Liver (tissue), 7 donors: ENCODE measurements at regions not wholly inside any gene's neighbourhood (a gene's known extent, or its start where the extent isn't known, plus 50 kb on each side); places are given as distances from the start of the nearest gene placed in this dataset.

Source experiments
- DNase-seq: peaks from one replicate; pipeline ENCODE4 v3.0.0-alpha.2; 2017; ENCODE audit warnings: low spot score
- H3K27ac ChIP-seq, 2 donors: one replicate each; pipeline ENCODE4 v1.7.0; 2013; ENCODE audit warnings: inconsistent platforms in 2 of 2, low read length in 2 of 2, control low read depth in 1 of 2, low read depth in 1 of 2, mild to moderate bottlenecking in 1 of 2
- H3K27me3 ChIP-seq, 4 donors: one replicate each; pipeline versions ENCODE4 v1.6.1 to v1.7.0; 2013; ENCODE audit warnings: low read length in 3 of 4, inconsistent platforms in 1 of 4, mild to moderate bottlenecking in 1 of 4, moderate library complexity in 1 of 4; ENCODE audit not compliant: control insufficient read depth in 4 of 4, insufficient read depth in 4 of 4
- H3K36me3 ChIP-seq, 4 donors: one replicate each; pipeline versions ENCODE4 v1.6.1 to v1.7.0; 2013; ENCODE audit warnings: low read length in 3 of 4, mild to moderate bottlenecking in 3 of 4, low read depth in 1 of 4, moderate library complexity in 1 of 4; ENCODE audit not compliant: control insufficient read depth in 4 of 4, insufficient read depth in 3 of 4
- H3K4me1 ChIP-seq, 4 donors: one replicate each; pipeline versions ENCODE4 v1.6.1 to v1.7.0; 2013; ENCODE audit warnings: low read length in 3 of 4, mild to moderate bottlenecking in 3 of 4, moderate library complexity in 1 of 4; ENCODE audit not compliant: control insufficient read depth in 4 of 4, insufficient read depth in 4 of 4
- H3K4me3 ChIP-seq, 3 donors: one replicate each; pipeline versions ENCODE4 v1.6.1 to v1.7.0; 2013; ENCODE audit warnings: low read length in 3 of 3, control low read depth in 1 of 3, low read depth in 1 of 3, mild to moderate bottlenecking in 1 of 3
- H3K9ac ChIP-seq, 2 donors: one replicate each; pipeline ENCODE4 v1.7.0; 2013; ENCODE audit warnings: low read length in 2 of 2, mild to moderate bottlenecking in 2 of 2, moderate library complexity in 2 of 2, control low read depth in 1 of 2, low read depth in 1 of 2
- H3K9me3 ChIP-seq, 4 donors: one replicate each; pipeline versions ENCODE4 v1.6.1 to v1.7.0; 2013; ENCODE audit warnings: low read length in 3 of 4; ENCODE audit not compliant: control insufficient read depth in 4 of 4
- EGR1 ChIP-seq, 2 donors: IDR thresholded peaks; 2 replicates each; pipeline ENCODE4 v1.6.1; 2016 to 2018; ENCODE audit warnings: antibody characterized with exemption in 2 of 2, low read depth in 2 of 2
- FOXA1 ChIP-seq: IDR thresholded peaks from 2 replicates; pipeline ENCODE4 v1.6.1; 2016; ENCODE audit warnings: antibody characterized with exemption
- FOXA2 ChIP-seq: IDR thresholded peaks from 2 replicates; pipeline ENCODE4 v1.6.1; 2016; ENCODE audit warnings: antibody characterized with exemption
- GABPA ChIP-seq, 2 donors: IDR thresholded peaks in 1 of 2; conservative IDR thresholded peaks in 1 of 2; 2 replicates each; pipeline ENCODE4 v1.6.1; 2016; ENCODE audit warnings: antibody characterized with exemption in 2 of 2, mild to moderate bottlenecking in 1 of 2, moderate library complexity in 1 of 2
- HNF4G ChIP-seq: IDR thresholded peaks from 2 replicates; pipeline ENCODE4 v1.6.1; 2016; ENCODE audit warnings: antibody characterized with exemption
- JUND ChIP-seq, 2 donors: IDR thresholded peaks; 2 replicates each; pipeline ENCODE4 v1.6.1; 2016; ENCODE audit warnings: antibody characterized with exemption in 2 of 2
- TAF1 ChIP-seq: conservative IDR thresholded peaks from 2 replicates; pipeline ENCODE4 v1.6.1; 2016; ENCODE audit warnings: antibody characterized with exemption, mild to moderate bottlenecking
- YY1 ChIP-seq: IDR thresholded peaks from 2 replicates; pipeline ENCODE4 v1.6.1; 2016; ENCODE audit warnings: antibody characterized with exemption, mild to moderate bottlenecking
- WGBS: extraction: QIAGEN DNeasy Blood & Tissue Kit; methylation state at CpG from one replicate; pipeline ENCODE4 v1.1.7; 2013; 5-methylcytosine and 5-hydroxymethylcytosine counted together
- TF ChIP-seq, protein P1 (sequence below): IDR thresholded peaks from 2 replicates; pipeline ENCODE4 v1.6.1; 2016; ENCODE audit warnings: antibody characterized with exemption, mild to moderate bottlenecking
- TF ChIP-seq, protein P2 (sequence below): IDR thresholded peaks from 2 replicates; pipeline ENCODE4 v1.6.1; 2016; ENCODE audit warnings: antibody characterized with exemption
- TF ChIP-seq, protein P3 (sequence below): IDR thresholded peaks from 2 replicates; pipeline ENCODE4 v1.6.1; 2016; ENCODE audit warnings: antibody characterized with exemption
- donor health status: healthy.
- donor health status: healthy.
- donor health status: healthy.
- donor health status: healthy.

DNA sequence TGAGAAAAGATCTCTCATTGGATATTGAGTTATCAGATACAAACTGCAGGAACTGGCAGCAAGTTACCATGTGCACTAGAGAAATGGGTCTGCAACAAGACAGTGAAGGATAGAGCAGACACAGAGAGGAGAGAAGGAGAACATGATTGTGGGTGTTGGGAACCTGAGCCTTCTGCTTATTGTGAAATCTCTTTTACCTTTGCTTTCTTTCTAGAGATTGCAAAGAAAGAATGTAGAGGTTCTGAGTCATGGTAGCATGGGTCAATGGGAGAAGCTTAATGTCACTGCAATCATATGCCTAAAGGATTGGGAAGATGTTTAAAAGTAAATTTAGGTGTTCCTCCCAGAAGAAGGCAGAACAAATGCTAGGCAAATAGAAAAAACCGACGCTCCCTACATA is 821.4 kb downstream of the CCSER2 start:
- Histone ChIP-seq H3K9ac (no peak overlapping the region), H3K36me3 (no peaks in the 10 kb centered on the region), H3K4me1 (peaks cover 0 to 3% (median 0%) of the 10 kb centered on the region in 4 donors), H3K27me3 (no peaks in the 10 kb centered on the region), H3K9me3 (no peaks in the 10 kb centered on the region), H3K27ac (no peak overlapping the region), H3K4me3 (no peak overlapping the region)
- no peak for DNase-seq
- TF ChIP-seq, protein P1, sequence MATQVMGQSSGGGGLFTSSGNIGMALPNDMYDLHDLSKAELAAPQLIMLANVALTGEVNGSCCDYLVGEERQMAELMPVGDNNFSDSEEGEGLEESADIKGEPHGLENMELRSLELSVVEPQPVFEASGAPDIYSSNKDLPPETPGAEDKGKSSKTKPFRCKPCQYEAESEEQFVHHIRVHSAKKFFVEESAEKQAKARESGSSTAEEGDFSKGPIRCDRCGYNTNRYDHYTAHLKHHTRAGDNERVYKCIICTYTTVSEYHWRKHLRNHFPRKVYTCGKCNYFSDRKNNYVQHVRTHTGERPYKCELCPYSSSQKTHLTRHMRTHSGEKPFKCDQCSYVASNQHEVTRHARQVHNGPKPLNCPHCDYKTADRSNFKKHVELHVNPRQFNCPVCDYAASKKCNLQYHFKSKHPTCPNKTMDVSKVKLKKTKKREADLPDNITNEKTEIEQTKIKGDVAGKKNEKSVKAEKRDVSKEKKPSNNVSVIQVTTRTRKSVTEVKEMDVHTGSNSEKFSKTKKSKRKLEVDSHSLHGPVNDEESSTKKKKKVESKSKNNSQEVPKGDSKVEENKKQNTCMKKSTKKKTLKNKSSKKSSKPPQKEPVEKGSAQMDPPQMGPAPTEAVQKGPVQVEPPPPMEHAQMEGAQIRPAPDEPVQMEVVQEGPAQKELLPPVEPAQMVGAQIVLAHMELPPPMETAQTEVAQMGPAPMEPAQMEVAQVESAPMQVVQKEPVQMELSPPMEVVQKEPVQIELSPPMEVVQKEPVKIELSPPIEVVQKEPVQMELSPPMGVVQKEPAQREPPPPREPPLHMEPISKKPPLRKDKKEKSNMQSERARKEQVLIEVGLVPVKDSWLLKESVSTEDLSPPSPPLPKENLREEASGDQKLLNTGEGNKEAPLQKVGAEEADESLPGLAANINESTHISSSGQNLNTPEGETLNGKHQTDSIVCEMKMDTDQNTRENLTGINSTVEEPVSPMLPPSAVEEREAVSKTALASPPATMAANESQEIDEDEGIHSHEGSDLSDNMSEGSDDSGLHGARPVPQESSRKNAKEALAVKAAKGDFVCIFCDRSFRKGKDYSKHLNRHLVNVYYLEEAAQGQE: no peak
- TF ChIP-seq YY1 (no peak), EGR1 (IDR thresholded peaks at IDR 0.05; ENCODE audit: low read depth in 2 of 2) (no peak), FOXA1 (no peak), GABPA (IDR thresholded peaks at IDR 0.05 in 1 of 2, conservative IDR thresholded peaks at IDR 0.05 in 1 of 2) (no peak), FOXA2 (no peak), HNF4G (no peak), JUND (IDR thresholded peaks at IDR 0.05) (no peak)
- TF ChIP-seq, protein P2, sequence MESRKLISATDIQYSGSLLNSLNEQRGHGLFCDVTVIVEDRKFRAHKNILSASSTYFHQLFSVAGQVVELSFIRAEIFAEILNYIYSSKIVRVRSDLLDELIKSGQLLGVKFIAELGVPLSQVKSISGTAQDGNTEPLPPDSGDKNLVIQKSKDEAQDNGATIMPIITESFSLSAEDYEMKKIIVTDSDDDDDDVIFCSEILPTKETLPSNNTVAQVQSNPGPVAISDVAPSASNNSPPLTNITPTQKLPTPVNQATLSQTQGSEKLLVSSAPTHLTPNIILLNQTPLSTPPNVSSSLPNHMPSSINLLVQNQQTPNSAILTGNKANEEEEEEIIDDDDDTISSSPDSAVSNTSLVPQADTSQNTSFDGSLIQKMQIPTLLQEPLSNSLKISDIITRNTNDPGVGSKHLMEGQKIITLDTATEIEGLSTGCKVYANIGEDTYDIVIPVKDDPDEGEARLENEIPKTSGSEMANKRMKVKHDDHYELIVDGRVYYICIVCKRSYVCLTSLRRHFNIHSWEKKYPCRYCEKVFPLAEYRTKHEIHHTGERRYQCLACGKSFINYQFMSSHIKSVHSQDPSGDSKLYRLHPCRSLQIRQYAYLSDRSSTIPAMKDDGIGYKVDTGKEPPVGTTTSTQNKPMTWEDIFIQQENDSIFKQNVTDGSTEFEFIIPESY: no peak
- 86% methylated on average over 2 of the region's 2 CpGs for WGBS

DNA sequence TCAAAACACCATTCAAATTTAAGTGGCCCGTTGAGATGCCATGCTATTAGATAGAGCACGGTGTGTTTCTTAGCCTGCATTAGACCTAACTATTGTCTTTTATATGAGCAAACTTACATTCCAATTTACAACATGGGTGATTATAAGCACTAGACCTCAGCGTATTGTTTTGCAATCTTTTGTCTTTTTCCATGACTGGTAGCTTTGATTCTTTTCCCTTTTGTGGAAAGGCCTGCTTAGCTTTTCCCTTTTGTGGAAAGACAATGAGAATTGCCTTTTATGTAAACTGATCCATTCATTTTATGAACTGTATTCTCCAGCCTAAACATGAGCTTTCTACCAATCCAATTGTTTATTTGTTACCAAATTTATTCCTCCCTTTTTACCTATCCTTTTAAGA is 823.1 kb downstream of the CCSER2 start:
- Histone ChIP-seq H3K27me3 (no peaks in the 10 kb centered on the region), H3K9ac (no peak overlapping the region), H3K4me3 (no peak overlapping the region), H3K36me3 (no peaks in the 10 kb centered on the region), H3K9me3 (no peaks in the 10 kb centered on the region), H3K27ac (no peak overlapping the region), H3K4me1 (no peaks in the 10 kb centered on the region)
- DNase-seq: no peak
- TF ChIP-seq, protein P1: no peak
- TF ChIP-seq FOXA2 (no peak), TAF1 (no peak), HNF4G (no peak)
- TF ChIP-seq, protein P2: no peak
- TF ChIP-seq, protein P3, sequence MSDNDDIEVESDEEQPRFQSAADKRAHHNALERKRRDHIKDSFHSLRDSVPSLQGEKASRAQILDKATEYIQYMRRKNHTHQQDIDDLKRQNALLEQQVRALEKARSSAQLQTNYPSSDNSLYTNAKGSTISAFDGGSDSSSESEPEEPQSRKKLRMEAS: no peak
- 75% methylated on average over 3 of the region's 3 CpGs for WGBS
